ENCODE measurements at regions not wholly inside any gene's neighbourhood (a gene's known extent, or its start where the extent isn't known, plus 50 kb on each side); places are given as distances from the start of the nearest gene placed in this dataset.

DNA sequence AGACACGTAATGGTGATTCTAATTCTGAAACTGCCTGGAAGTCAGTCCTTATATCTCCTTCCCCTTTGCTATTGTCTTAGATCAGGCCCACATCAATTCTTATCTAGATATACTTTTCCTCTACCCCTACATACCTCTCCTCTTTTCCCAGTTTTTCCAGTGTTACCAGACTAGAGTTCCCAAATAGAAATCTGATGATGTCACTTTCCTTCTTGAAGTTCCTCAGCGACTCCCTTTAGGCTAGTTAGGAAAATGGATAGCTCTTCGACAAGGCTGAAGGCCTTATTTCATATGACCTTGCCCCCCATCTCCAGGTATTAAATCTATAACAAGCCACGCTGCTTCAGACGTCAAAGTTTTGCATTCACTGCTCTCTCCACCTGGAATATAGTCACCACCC lies 201.1 kb upstream of the ATP2B1 start:
- no peaks in the 10 kb centered on the region for H3K9me3 ChIP-seq (ENCODE audit: control insufficient read depth in 2 of 3, low read length in 3 of 3)
- H3K4me3 ChIP-seq (ENCODE audit: low read length) = no peak overlapping the region
- DNase-seq = no peak
- CTCF ChIA-PET = interaction anchor here (0.8 kb wide), 1 partner anchor 30 kb away, joined by 3 read pairs; no protein-coding TSS in a partner anchor
- POLR2A ChIA-PET = interaction anchor here (0.6 kb wide), 1 partner anchor 86 kb away, joined by 3 read pairs; no protein-coding TSS in a partner anchor
- Mint-ChIP-seq H3K36me3 (peaks cover 0 to 6% (median 2%) of the 10 kb centered on the region in 5 donors), H3K4me1 (no peaks in the 10 kb centered on the region), H3K27ac (peak overlapping the region in 1 of 9 donors; percentile 57), H3K9me3 (peaks cover 0 to 16% (median 3%) of the 10 kb centered on the region in 11 donors), H3K4me3 (no peak overlapping the region), H3K27me3 (no peaks in the 10 kb centered on the region)
- intact Hi-C loops (cut with micrococcal nuclease) = loop anchor here in 1 of 2 donors (2.0 kb wide), 1 partner anchor 13 kb away; no protein-coding TSS in a partner anchor
- no peaks in the 10 kb centered on the region for H3K27me3 ChIP-seq (ENCODE audit: control insufficient read depth in 2 of 2, insufficient read depth in 2 of 2, low read length in 2 of 2)
- H3K4me1 ChIP-seq (ENCODE audit: control insufficient read depth in 2 of 2, insufficient read depth in 2 of 2, low read length in 2 of 2) = no peaks in the 10 kb centered on the region
- no peak for ATAC-seq
- H3K36me3 ChIP-seq (ENCODE audit: control insufficient read depth in 2 of 3, insufficient read depth in 3 of 3, low read length in 3 of 3) = no peaks in the 10 kb centered on the region
- H3K27ac ChIP-seq (ENCODE audit: low read depth, low read length) = no peak overlapping the region

DNA sequence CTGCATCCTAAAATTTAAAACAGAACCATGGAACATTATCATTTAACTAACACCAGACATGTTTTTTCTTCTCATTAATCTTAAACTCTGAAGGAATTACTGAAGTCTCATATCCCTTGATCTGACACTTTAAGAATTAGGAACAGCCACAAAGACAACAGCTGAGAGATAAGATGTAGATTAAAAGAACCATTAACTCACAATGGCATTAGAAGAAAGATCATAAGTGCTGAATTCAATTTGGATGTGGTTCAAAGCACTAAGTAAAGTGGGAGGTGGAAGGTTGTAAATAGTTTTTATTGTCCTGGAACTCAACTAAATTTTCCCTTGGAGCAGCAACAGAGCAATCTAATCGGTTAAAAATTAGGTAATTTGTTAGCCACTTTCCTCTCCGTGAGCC lies 199.0 kb upstream of the ATP2B1 start:
- Histone ChIP-seq H3K27me3 (ENCODE audit: control insufficient read depth in 2 of 2, insufficient read depth in 2 of 2, low read length in 2 of 2) (no peaks in the 10 kb centered on the region), H3K9me3 (ENCODE audit: control insufficient read depth in 2 of 3, low read length in 3 of 3) (no peaks in the 10 kb centered on the region), H3K4me1 (ENCODE audit: control insufficient read depth in 2 of 2, insufficient read depth in 2 of 2, low read length in 2 of 2) (no peaks in the 10 kb centered on the region), H3K4me3 (ENCODE audit: low read length) (no peak overlapping the region), H3K27ac (ENCODE audit: low read depth, low read length) (no peak overlapping the region), H3K36me3 (ENCODE audit: control insufficient read depth in 2 of 3, insufficient read depth in 3 of 3, low read length in 3 of 3) (no peaks in the 10 kb centered on the region)
- Mint-ChIP-seq H3K4me3 (no peak overlapping the region), H3K4me1 (peaks cover 0 to 2% (median 0%) of the 10 kb centered on the region in 7 donors), H3K27ac (no peak overlapping the region), H3K27me3 (no peaks in the 10 kb centered on the region), H3K9me3 (peaks cover 0 to 14% (median 3%) of the 10 kb centered on the region in 11 donors), H3K36me3 (peaks cover 0 to 6% (median 2%) of the 10 kb centered on the region in 5 donors)
- ATAC-seq = no peak
- intact Hi-C loops (cut with micrococcal nuclease) = loop anchor here in 1 of 2 donors (2.0 kb wide), 1 partner anchor 15 kb away; no protein-coding TSS in a partner anchor
- POLR2A ChIA-PET = no interaction called here
- DNase-seq = no peak
- CTCF ChIA-PET = no interaction called here

DNA sequence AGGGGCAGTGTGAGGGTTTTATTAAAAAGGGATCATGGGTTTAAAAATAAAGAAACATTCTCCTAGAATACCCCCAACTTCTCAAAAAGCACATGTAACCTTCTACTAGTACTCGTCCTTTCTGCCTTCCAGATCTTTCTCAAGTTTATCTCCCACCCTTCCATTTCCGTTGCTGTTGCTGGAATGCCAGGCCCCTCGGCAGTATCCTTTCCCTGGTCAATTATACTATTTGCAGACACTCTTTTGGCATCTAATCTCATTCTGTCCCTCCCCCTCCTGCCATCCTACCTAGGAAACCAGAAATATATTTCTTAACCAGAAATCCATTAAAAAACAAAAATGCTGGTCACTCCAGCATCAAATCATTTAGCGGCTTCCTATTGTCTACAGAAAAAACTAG lies 198.2 kb upstream of the ATP2B1 start:
- ChIA-PET CTCF (no interaction called here), POLR2A (no interaction called here)
- peaks cover 0 to 2% (median 0%) of the 10 kb centered on the region in 7 donors for H3K4me1 Mint-ChIP-seq
- no peak overlapping the region for H3K27ac Mint-ChIP-seq
- Histone ChIP-seq H3K9me3 (ENCODE audit: control insufficient read depth in 2 of 3, low read length in 3 of 3) (no peaks in the 10 kb centered on the region), H3K27me3 (ENCODE audit: control insufficient read depth in 2 of 2, insufficient read depth in 2 of 2, low read length in 2 of 2) (no peaks in the 10 kb centered on the region), H3K4me3 (ENCODE audit: low read length) (no peak overlapping the region), H3K4me1 (ENCODE audit: control insufficient read depth in 2 of 2, insufficient read depth in 2 of 2, low read length in 2 of 2) (no peaks in the 10 kb centered on the region), H3K36me3 (ENCODE audit: control insufficient read depth in 2 of 3, insufficient read depth in 3 of 3, low read length in 3 of 3) (no peaks in the 10 kb centered on the region), H3K27ac (ENCODE audit: low read depth, low read length) (no peak overlapping the region)
- peaks cover 0 to 11% (median 0%) of the 10 kb centered on the region in 11 donors for H3K9me3 Mint-ChIP-seq
- H3K36me3 Mint-ChIP-seq = peaks cover 0 to 6% (median 2%) of the 10 kb centered on the region in 5 donors
- ATAC-seq = no peak
- no peak overlapping the region for H3K4me3 Mint-ChIP-seq
- H3K27me3 Mint-ChIP-seq = no peaks in the 10 kb centered on the region
- intact Hi-C loops (cut with micrococcal nuclease) = no loop called here
- no peak for DNase-seq

DNA sequence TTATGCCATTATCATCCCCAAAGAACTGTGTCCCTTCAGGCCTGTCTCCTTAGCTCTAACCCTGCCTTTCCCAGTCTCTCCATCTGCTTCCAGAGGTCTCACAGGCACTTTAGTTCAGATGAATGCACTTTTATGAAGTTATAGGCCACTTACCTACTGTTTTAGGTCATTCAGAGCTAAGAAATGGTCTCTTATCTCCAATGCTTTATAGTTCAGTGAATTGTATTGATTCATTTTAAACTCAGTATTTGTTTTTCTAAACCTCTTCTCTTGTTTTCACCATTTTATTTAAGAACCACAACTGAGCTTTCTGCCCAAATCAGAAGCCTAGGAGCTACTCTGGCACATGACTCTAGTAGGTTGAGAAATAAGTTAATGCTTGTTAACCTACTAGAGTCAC lies 197.5 kb upstream of the ATP2B1 start:
- ATAC-seq = no peak
- Histone ChIP-seq H3K4me3 (ENCODE audit: low read length) (no peak overlapping the region), H3K27ac (ENCODE audit: low read depth, low read length) (no peak overlapping the region), H3K4me1 (ENCODE audit: control insufficient read depth in 2 of 2, insufficient read depth in 2 of 2, low read length in 2 of 2) (no peaks in the 10 kb centered on the region), H3K36me3 (ENCODE audit: control insufficient read depth in 2 of 3, insufficient read depth in 3 of 3, low read length in 3 of 3) (no peaks in the 10 kb centered on the region), H3K27me3 (ENCODE audit: control insufficient read depth in 2 of 2, insufficient read depth in 2 of 2, low read length in 2 of 2) (no peaks in the 10 kb centered on the region), H3K9me3 (ENCODE audit: control insufficient read depth in 2 of 3, low read length in 3 of 3) (no peaks in the 10 kb centered on the region)
- ChIA-PET CTCF (no interaction called here), POLR2A (no interaction called here)
- Mint-ChIP-seq H3K4me3 (no peak overlapping the region), H3K9me3 (peaks cover 0 to 7% (median 0%) of the 10 kb centered on the region in 11 donors), H3K27me3 (no peaks in the 10 kb centered on the region), H3K36me3 (peaks cover 0 to 3% (median 0%) of the 10 kb centered on the region in 5 donors), H3K4me1 (peaks cover 0 to 2% (median 0%) of the 10 kb centered on the region in 7 donors), H3K27ac (no peak overlapping the region)
- intact Hi-C loops (cut with micrococcal nuclease) = no loop called here
- no peak for DNase-seq

GRCh38 chr12:89901906-89902642 lies 193.4 kb upstream of the ATP2B1 start:
- Histone ChIP-seq H3K36me3 (ENCODE audit: control insufficient read depth in 2 of 3, insufficient read depth in 3 of 3, low read length in 3 of 3) (no peaks in the 10 kb centered on the region), H3K27me3 (ENCODE audit: control insufficient read depth in 2 of 2, insufficient read depth in 2 of 2, low read length in 2 of 2) (no peaks in the 10 kb centered on the region), H3K9me3 (ENCODE audit: control insufficient read depth in 2 of 3, low read length in 3 of 3) (no peaks in the 10 kb centered on the region), H3K4me1 (ENCODE audit: control insufficient read depth in 2 of 2, insufficient read depth in 2 of 2, low read length in 2 of 2) (no peaks in the 10 kb centered on the region), H3K4me3 (ENCODE audit: low read length) (no peak overlapping the region), H3K27ac (ENCODE audit: low read depth, low read length) (no peak overlapping the region)
- no peaks in the 10 kb centered on the region for H3K27me3 Mint-ChIP-seq
- no peak overlapping the region for H3K27ac Mint-ChIP-seq
- intact Hi-C loops (cut with micrococcal nuclease) = no loop called here
- H3K36me3 Mint-ChIP-seq = no peaks in the 10 kb centered on the region
- no peak overlapping the region for H3K4me3 Mint-ChIP-seq
- peaks cover 0 to 5% (median 0%) of the 10 kb centered on the region in 11 donors for H3K9me3 Mint-ChIP-seq
- ATAC-seq = no peak
- H3K4me1 Mint-ChIP-seq = peaks cover 0 to 6% (median 5%) of the 10 kb centered on the region in 7 donors
- no peak for DNase-seq
- CTCF ChIA-PET = no interaction called here
- POLR2A ChIA-PET = no interaction called here

DNA sequence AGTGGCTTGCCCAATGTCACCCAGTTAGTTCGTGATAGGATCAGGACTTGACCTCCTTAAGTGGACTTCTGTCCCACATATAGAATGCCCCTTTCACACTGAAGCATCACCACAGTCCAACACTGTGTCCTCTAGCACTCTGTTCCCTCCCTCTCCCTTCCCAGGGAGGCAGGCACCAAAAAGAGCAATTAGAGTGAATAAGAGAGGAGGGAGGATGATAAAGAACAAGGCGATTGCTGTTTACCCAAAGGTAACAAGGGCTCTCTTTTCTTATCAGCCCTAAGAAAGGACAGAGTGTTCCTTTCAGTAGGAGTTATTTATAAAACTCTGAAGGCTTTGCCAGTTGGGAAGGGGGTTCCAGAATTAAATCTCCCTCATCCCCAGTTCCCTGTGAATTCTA lies 192.7 kb upstream of the ATP2B1 start:
- H3K27me3 Mint-ChIP-seq = no peaks in the 10 kb centered on the region
- H3K27me3 ChIP-seq (ENCODE audit: control insufficient read depth in 2 of 2, insufficient read depth in 2 of 2, low read length in 2 of 2) = no peaks in the 10 kb centered on the region
- ChIA-PET POLR2A (no interaction called here), CTCF (no interaction called here)
- H3K27ac ChIP-seq (ENCODE audit: low read depth, low read length) = no peak overlapping the region
- H3K9me3 Mint-ChIP-seq = peaks cover 0 to 5% (median 0%) of the 10 kb centered on the region in 11 donors
- no peaks in the 10 kb centered on the region for H3K4me1 ChIP-seq (ENCODE audit: control insufficient read depth in 2 of 2, insufficient read depth in 2 of 2, low read length in 2 of 2)
- peaks cover 0 to 13% (median 7%) of the 10 kb centered on the region in 7 donors for H3K4me1 Mint-ChIP-seq
- ATAC-seq (no peak), DNase-seq (no peak)
- no peaks in the 10 kb centered on the region for H3K36me3 Mint-ChIP-seq
- intact Hi-C loops (cut with micrococcal nuclease) = no loop called here
- no peak overlapping the region for H3K4me3 ChIP-seq (ENCODE audit: low read length)
- H3K9me3 ChIP-seq (ENCODE audit: control insufficient read depth in 2 of 3, low read length in 3 of 3) = no peaks in the 10 kb centered on the region
- no peak overlapping the region for H3K4me3 Mint-ChIP-seq
- H3K27ac Mint-ChIP-seq = no peak overlapping the region
- no peaks in the 10 kb centered on the region for H3K36me3 ChIP-seq (ENCODE audit: control insufficient read depth in 2 of 3, insufficient read depth in 3 of 3, low read length in 3 of 3)

GRCh38 chr12:89899651-89900050 lies 191.0 kb upstream of the ATP2B1 start:
- CTCF ChIA-PET = no interaction called here
- Histone ChIP-seq H3K9me3 (ENCODE audit: control insufficient read depth in 2 of 3, low read length in 3 of 3) (no peaks in the 10 kb centered on the region), H3K27me3 (ENCODE audit: control insufficient read depth in 2 of 2, insufficient read depth in 2 of 2, low read length in 2 of 2) (no peaks in the 10 kb centered on the region), H3K27ac (ENCODE audit: low read depth, low read length) (no peak overlapping the region), H3K4me3 (ENCODE audit: low read length) (no peak overlapping the region), H3K4me1 (ENCODE audit: control insufficient read depth in 2 of 2, insufficient read depth in 2 of 2, low read length in 2 of 2) (no peaks in the 10 kb centered on the region), H3K36me3 (ENCODE audit: control insufficient read depth in 2 of 3, insufficient read depth in 3 of 3, low read length in 3 of 3) (no peaks in the 10 kb centered on the region)
- Mint-ChIP-seq H3K4me1 (peaks cover 0 to 19% (median 8%) of the 10 kb centered on the region in 7 donors), H3K9me3 (peaks cover 0 to 5% (median 0%) of the 10 kb centered on the region in 11 donors), H3K27ac (no peak overlapping the region), H3K4me3 (no peak overlapping the region), H3K27me3 (no peaks in the 10 kb centered on the region), H3K36me3 (no peaks in the 10 kb centered on the region)
- ATAC-seq (no peak), DNase-seq (no peak)
- intact Hi-C loops (cut with micrococcal nuclease) = no loop called here
- POLR2A ChIA-PET = interaction anchor here (0.6 kb wide), 1 partner anchor 68 kb away, joined by 3 read pairs; no protein-coding TSS in a partner anchor

All from naive thymus-derived CD4-positive, alpha-beta T cell (primary cell).